ENCODE measurements at regions not wholly inside any gene's neighbourhood (a gene's known extent, or its start where the extent isn't known, plus 50 kb on each side); places are given as distances from the start of the nearest gene placed in this dataset.

DNA sequence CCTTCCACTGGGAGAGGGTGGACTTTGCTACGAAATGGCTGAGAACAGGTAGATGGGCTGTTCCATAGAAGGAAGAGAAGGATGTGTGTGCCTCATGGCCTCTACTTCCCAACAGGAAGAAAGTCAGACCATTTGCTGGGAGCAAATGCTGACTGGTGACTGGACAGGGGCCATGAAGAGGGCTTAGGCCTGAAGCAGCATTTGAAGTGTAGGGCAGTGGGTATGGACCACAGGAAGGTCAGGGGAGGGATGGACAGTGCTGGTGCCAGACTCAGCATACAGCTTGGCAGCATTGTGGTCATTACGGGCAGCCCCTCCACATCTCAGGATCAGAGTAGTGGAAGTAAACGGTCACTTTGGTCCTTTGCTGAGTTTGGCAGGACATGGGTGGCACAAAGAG is 275.7 kb downstream of the MATN1 start:
- TF ChIP-seq EZH2 (IDR thresholded peaks at IDR 0.05; ENCODE audit: insufficient read depth, low read length), result no peak
- TF ChIP-seq, protein P1, sequence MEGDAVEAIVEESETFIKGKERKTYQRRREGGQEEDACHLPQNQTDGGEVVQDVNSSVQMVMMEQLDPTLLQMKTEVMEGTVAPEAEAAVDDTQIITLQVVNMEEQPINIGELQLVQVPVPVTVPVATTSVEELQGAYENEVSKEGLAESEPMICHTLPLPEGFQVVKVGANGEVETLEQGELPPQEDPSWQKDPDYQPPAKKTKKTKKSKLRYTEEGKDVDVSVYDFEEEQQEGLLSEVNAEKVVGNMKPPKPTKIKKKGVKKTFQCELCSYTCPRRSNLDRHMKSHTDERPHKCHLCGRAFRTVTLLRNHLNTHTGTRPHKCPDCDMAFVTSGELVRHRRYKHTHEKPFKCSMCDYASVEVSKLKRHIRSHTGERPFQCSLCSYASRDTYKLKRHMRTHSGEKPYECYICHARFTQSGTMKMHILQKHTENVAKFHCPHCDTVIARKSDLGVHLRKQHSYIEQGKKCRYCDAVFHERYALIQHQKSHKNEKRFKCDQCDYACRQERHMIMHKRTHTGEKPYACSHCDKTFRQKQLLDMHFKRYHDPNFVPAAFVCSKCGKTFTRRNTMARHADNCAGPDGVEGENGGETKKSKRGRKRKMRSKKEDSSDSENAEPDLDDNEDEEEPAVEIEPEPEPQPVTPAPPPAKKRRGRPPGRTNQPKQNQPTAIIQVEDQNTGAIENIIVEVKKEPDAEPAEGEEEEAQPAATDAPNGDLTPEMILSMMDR (IDR thresholded peaks at IDR 0.05; ENCODE audit: insufficient read depth, low read depth, low read length), result no peak
